Stimulated activated CD4-positive, alpha-beta T cell treated with anti-CD3 and anti-CD28 coated beads, TNF-alpha, amount 100 ng/mL, for 24 hours (primary cell): ENCODE measurements at regions not wholly inside any gene's neighbourhood (a gene's known extent, or its start where the extent isn't known, plus 50 kb on each side); places are given as distances from the start of the nearest gene placed in this dataset.
A peak's percentile ranks its signal among the peaks of the same experiment; 100 is the strongest.

Experiments
- DNase-seq, 3 experiments: peaks; one replicate each; pipeline ENCODE4 v3.0.0-alpha.2; 2020; ENCODE audit warnings: low read depth in 3 of 3

DNA sequence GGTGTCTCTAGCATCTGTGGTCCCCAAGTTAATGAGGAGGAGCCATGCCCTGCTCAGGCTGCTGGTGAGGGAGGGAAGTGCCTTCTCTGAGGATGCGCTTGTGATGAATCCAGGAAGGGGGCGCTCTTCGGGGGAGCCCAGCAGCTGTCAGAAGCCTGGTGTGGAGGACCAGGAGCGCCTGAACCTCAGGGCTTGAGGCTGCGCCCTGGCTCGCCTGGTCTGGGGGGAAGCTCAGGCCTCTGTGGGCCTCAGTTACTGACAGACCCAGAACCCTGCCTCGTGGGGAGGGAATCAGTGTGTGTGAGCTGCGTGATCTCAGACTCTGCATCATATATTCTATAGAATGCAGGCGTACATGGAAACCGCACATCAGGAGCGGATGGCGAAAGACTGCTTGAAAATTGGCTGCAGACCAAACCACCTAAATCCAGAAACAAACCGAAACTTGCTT is 126.1 kb downstream of the SEC14L1 start:
- DNase-seq: no peak

DNA sequence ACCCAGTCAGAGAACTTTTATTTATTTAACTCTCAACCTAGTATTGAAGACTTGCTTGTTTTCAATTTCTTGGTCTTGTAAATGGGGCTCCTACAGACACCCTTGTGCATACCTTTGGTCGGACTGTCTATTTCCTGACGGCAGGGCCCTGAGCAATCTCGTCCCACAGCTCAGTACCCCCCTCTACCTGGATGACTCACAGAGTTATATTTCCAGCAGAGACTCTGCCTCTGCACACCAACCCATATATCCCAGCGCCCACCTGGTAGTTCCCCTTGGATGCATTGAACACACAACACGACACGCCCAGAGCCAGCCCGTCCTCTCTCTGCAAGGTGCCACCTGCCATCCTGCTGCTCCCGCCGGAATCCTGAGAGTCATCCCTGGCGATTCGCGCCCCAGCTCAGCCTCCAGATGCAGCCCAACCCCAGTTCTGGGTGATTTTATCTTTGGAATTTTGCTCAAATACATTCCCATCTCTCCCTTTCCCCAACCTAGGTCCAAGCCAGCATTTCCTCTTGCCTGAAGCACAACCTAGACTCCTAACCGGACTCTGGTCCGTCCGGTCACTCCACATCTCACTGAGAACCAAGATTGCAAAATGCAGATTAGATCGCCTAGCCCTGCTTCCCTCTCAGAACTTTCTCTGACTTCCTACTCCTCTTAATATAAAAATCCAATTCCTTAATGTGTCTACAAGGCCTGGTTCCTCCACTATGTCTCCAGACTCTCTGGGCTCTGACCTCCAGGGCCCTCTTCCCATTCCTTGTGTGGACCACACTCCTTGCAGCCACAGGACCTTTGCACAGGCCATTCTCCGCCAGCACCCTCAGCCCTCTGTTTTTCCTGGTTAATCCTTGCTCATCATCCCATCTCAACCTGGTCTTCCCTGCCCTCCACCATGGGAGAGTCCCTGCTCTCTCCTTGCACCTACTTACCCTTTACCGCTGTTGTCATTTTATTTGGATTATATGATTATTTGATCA is 129.2 kb downstream of the SEC14L1 start:
- no peak for DNase-seq

DNA sequence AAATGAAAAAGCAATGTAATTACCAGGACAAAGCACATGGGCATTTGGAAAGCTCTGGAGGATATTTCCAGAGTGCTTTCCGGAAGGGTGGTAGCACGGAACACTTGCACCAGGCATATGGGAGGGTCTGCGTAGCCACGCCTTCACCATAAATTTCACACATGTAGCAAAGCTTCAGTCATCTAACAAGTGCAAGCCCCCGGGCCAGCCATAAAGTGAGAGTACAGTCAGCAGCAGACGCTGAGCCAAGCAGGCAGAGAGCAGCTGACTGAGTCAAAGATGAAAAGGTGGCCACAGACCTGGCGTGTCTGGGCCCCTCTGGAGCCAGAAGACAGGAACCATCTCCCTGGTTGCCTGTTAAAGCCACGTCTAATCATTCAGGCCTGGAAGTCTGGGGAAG is 130.6 kb downstream of the SEC14L1 start:
- DNase-seq: no peak

DNA sequence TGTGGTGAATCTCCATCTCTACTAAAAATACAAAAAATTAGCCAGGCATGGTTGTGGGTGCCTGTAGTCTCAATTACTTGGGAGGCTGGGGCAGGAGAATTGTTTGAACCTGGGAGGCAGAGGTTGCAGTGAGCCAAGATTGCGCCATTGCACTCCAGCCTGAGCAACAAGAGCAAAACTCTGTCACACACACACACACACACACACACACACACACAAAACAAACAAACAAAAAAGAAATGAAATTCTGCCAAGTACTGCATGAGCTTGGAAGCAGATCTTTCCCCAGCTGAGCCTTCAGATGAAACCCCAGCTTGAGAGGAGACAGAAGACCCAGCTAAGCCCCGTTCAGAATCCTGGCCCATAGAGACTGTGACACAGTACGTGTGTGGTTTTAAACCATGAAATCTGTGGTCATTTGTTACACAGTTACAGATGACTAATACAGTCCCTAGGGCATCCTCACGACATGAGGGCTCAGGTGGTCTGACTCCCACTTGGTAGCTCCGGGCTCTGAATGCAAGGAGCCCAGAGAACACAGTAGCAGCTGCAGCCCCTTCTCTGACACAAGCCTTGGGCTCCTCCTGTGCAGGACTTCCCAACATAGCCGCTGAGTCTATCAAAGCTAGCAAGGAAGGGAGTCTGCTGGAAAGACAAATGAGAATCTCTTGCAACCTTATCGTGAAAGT is 132.8 kb downstream of the SEC14L1 start:
- no peak for DNase-seq

DNA sequence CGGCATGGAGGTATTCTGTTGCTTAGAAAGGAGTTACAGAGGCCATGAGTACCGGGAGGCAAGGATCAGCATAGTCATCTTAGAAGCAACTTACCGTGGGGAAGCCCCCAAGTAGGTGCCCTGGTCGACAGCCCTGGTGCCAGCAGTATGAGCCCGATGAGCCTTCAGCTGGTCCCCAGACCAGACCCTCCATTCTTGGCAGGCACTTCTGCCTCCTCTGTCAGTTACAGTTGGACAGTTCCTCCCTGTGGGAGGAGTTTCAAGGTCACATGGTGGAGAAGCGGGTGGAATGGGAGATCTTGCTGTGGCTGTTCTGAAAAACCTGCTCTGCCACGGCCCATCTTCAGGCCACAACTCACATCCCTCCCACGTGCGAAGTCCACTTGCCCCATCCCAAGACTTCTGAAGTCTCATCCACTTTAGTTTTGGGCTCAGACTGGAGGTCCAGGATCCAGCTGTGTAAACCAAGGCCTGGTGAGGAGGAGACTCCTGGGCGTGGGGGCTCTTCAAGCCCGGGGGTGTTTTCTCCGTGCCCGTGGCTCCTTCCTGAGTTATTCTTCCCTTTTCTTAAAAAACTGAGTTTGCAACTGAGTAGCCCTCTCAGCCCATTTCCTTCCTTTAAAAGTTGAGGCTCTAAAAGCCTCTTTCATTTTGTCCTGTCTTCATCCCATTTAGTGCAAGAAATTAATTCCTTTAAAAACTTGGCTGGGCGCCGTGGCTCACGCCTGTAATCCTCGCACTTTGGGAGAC is 133.5 kb downstream of the SEC14L1 start:
- DNase-seq: no peak

DNA sequence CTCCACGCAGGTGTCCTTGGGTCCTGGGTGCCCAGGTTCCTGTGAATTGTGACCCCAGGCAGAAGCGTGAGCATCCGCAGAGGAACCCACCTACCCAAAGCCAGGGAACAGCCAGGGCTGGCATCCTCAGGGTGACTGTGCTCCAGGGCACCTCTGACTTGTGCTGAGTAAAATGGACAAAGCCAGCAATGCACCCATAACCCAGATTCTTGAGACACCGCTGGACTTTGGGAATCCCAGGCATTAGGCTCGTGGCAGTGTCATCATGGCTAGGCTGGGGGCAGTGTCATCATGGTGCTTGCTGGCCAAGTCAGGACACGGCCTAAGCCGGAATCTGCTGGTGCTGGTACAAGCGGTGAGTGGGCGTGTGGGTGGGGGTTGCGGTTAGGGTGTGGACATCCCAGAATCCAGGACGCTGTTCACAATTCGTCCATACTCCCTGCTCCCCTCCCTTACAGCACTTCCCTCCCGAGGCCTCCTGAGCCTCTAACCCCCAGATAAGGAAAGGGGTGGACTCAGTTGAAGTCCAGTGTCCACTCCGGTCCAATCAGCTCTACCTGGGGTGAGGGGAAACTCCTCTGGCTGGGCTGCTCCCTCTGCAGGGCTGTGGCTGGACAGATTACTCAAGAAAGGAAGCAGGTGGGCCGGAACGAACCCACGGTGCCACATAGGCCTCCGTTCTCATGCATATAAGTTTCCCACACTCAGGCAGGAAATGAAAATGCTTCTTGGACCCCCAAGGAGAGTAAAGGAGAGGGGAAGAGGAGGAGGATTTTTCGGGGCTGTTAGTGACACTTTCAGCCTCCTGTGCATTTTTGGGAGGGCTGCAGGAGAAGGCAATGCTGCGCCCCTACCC is 138.9 kb downstream of the SEC14L1 start:
- DNase-seq: no peak

DNA sequence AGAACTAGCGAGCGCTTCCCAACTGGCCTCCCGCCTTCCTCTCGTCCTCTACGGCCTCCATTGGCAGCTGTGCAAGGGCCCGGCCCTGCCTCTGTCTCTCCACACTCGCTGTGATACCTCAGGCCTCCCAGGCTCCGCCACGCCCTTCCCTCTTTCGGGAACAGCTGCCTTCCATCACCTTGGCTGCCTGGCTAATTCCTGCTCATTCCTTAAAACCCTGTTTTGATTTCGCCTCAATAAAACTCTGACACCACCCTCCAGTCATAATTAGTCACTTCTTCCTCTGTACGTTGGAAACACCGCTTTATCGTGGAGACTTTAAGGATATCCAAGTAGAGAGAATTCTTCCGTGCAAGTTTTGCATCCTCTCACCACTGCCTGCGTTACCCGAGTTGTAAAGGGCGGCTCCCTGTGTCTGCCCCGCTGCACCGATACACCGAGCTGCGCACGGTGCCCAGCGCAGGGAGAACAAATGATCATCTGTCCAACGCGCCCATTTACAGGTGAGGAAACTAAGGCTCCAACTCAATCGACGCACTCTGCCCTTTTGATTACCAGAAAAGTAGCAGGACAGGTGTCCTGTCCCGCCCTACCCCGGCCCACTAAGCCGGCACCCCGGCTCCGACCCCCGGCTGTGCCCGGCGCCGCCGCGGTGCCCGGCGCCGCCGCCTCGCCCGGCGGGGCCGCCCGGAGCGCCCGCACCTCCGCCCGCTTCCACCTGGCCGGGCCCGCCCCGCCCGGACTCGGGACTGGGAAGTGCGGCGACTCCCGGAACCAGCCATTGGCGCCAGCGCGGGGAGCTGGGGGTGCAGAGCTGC is 139.7 kb downstream of the SEC14L1 start:
- DNase-seq: no peak

DNA sequence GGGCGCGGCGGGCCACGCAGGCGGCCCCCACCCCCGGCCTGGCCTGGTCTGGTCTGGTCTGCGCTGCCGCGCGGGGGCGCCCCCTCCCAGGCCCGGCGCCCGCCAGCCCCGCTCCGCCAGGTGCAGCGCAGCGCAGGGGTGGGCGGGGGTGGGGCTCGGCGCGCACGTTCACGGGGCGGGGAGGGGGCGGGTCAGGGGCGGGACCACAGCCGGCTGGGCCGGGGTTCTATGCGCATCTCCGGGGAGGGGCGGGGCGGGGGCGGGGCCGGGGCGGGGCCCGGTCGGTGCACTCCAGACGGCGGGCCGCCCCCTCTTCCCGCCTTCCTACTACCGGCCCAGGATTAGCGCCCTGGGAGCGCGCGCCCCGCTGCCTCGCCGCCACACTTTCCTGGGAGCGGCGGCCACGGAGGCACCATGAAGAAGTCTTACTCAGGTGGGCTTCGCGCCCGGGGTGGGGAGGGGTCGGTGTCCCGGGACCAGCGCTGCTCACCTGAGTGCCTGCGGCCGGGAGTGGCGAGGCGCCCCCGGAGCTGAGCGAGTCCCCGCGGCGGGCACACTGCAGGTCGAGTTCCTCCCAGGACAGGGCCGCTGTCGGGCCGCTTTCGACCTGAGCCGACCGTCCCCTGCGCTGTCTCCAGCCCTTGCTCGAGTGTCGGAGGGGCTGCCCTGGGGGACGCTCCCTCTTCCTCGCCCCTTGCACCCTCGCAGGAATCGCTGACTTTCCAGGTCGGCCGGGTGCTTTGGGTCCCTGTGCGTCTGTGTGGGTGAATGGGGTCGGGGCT is 140.5 kb downstream of the SEC14L1 start:
- DNase-seq: peak; percentile 23 to 52 (median 35)

DNA sequence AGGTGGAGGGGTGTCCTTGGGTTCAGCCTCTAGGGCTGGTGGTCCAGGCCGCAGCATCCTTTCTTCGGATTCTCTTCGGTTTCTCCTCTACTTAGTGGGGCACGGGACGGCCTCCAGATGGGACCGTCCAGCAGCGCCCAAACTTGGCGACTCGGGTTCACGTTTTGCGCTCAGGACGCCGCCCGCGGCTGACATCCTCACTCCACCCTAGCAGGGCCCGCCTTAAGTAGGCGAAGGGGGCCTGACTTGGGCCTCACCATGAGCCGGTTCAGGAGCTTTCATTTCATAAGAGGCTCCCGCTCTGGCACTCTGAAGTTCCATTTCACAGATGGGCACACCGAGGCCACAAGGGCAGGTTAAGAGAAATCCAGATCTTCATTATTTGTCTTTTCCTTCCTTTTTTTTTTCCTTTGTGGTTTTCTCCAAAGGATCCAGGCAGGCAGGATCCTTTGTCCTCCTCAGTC is 141.2 kb downstream of the SEC14L1 start:
- DNase-seq: no peak

DNA sequence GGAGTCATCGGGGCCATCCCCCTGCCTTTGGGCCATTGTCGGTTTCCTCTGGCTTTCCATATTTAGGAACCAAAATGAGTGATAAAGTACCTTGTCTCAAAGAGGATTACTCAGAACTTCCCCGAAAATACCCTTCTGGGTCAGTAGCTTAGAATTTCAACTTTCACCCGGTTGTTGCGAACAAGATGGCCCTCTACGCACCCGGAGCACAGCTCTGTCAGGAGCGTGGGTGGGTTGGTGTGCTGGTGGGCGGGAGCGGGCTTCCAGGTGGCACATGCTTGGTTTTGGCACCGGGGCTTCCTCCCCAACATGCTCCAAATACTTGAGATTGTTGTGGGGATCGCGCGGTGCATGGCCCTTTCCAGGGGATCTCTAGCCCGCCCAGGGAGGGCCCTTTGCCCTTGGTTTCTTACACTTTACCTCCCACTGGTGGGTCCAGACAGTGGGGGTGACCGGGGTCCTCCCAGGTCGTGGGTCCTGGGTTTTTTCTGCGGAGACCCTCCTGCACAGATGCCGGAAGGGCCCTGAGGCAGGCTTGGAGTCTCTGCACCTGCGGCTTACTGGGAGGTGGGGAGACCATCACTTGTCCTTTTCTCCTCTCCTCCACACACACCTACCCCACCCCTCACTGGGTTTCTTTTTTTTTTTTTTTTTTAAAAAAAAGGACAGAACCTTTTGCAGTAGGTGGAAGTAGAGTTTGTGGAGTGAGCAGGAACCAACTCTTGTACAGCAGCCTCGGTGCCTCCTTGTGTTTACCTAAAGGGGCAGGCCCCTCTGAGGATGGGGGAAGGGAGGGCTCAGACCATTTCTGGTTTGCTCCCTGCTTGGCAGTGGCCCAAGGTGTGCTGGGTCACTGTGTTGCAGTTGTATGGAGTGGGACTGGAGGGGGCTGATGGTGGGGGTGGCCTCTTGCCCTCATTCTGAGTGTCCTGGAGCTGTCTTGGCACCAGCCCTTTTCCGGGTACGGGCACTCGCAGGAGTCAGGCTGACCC is 142.1 kb downstream of the SEC14L1 start:
- DNase-seq: no peak

DNA sequence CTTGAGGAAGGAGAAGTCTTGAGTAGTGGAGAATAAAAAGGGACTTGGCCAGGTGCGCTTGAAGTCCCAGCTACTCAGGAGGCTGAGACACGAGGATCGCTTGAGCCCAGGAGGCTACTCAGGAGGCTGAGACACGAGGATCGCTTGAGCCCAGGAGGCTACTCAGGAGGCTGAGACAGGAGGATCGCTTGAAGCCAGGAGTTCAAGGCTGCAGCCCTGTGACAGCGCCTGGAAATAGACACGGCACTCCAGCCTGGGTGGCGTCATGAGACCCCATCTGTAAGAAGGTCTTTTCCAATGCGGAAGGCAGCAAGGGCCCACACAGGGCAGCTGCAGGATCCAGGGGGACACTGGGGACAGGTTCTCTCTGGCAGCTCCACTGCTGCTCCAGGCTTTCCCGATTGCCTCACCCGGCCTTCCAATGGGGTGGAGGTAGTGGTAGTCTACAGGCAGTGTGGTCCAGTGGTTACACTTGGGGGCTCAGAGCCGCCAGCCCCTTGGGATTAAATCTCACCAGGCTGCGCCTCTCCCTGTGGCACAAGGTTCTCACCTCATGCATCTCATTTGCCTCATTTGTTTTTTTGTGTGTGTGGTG is 143.4 kb downstream of the SEC14L1 start:
- no peak for DNase-seq

DNA sequence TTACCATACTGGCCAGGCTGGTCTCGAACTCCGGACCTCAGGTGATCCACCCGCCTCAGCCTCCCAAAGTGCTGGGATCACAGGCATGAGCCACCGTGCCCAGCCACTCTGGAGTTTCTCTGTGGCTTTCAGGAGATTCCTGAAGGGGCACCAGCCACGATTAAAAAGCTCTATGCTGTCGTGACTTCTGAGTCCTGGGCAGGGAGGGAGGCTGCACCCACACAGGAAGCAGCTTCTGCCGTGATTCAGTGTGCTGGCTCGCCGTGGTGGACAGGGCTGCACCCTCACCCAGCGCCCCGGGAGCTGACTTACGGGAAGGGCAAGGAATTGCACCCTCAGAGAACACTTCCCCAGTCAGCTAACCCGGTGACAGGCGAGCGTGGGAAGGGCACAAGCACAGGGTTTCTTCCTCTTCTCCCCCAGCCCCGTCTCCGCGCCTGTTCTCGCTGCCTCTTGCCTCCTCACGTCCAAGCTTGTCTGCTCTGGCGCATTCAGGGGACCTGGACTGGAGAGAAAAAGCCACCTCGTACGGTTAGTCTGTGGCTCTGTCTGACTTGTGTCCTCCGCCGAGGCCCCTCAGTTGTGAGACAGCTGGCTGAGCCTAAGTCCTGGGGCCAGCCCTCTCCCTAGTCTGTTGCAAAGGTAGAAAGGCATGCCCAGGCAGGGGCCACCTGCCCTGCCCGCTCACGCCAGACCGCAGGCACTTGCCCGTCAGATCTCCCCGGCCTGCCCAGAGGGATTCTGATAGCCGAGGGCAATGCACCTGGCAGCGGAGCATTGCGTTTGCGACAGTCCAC is 145.0 kb downstream of the SEC14L1 start:
- no peak for DNase-seq

DNA sequence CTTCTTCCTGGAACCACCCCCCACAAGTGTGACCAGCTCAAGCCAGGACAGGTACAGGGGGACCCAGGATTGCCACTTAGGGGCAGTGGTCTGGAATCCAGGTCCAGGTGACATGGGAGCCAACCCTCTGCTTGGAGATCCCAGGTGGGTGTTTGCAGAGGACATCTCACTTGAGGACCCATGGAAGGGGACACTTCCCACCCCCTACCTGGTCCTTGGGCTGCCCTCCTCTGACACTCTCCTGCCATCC is 145.5 kb downstream of the SEC14L1 start:
- DNase-seq: no peak

DNA sequence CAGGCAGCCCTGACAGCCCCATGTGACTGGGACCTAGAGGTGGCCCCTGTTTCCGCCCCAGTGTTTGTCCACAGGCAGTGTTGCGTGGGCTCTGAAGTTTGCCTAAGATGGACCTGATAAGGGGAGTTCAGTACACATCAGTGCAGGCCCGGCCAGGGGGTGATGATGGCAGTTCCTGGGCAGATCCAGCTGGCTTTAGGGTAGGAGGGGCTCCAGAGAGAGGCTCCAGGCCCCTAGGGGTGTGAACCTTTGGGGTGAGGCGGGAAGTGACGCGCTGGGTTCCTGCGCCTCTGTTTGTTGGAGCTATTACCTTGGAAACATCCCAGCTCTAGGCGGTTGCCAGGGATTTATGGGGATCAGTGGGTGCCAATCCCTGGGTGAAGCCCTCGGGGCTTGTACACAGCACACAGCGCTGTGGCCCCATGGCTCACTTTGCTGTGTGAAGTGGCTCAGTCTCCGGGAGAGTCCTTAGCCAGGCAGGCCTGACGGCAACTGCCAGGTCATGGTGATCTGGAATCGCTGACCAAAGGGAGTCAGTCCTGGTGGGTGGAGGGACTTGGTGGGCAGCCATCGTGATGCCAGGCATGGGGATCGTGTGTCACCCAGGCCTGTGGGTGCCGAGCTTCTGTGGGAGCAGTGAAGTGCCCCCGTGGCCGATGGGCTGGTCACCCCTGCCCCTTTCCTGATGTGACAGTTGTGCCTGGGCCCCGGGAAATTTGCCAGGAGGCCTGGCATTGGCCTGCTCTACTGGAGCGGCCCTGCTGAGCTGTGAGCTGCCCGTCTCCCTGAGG is 146.1 kb downstream of the SEC14L1 start:
- no peak for DNase-seq

DNA sequence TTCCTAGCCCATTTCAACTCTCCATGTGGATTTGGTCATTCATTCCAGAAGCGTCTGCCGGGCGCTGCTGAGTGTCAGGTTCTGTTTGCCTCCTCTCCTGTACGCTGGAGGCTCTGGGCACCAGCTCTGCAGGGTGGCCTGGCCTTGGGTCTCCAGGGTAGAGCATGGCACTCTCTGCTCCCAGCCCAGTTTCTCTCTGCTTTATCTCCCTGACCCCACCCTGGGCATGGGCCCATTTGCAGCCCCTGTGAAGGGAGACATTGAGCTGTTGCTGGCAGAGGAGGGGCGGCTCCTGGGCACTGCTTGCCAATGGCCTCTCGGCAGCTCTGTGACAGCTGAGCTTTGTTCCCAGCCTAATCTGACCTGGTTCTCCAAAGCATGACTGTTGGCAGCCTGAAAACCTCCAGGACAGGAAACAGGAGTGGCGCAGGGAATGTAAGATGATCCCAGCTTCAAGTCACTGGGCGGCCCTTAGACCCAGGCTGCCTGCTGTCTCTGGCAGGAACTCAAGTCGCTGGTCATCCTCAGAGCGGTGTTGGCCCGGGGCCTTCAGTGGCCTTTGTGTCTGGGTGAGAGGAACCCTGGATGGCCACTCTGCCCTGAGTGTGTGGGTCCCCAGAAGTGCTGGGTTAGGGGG is 146.8 kb downstream of the SEC14L1 start:
- no peak for DNase-seq

DNA sequence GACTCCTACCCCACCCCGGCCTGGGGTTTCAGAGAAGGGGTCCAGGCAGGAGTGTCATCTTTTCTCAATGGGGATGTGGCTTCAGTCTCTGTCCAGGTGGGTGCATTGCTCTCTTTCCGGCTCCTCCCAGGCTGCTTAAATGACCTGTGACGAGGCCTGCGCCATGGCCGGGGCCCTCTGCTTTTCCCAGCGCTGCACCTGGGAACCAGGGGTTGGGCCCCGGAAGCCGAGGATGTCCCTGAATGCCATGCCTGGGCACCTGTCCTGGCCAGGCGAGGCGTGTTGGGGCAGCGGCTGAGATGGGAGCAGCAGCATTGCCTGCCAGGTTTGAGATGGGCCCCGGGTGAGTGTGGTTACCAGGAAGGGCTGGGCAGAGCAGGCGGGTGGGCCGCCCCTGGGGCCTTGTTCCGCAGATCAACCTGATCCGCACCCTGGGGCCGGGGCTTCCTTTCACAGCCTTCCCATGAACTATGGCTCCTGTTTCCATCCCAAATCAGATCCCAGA is 147.4 kb downstream of the SEC14L1 start:
- no peak for DNase-seq
